Activated CD4-positive, alpha-beta memory T cell treated with anti-CD3 and anti-CD28 coated beads for 36 hours (primary cell): ENCODE measurements at regions not wholly inside any gene's neighbourhood (a gene's known extent, or its start where the extent isn't known, plus 50 kb on each side); places are given as distances from the start of the nearest gene placed in this dataset.

Source experiments
- CTCF ChIA-PET: fragments of 350-600 bp; sonication (Branson Sonifier 250); formaldehyde crosslinking; loops from one replicate; lab custom pipeline; 2021; ENCODE audit warnings: antibody characterized with exemption, inconsistent platforms; lab: Charles Lee
- POLR2A ChIA-PET: fragments of 350-600 bp; sonication (Branson Sonifier 250); formaldehyde crosslinking; loops from one replicate; lab custom pipeline; 2021; ENCODE audit warnings: antibody characterized with exemption; lab: Charles Lee
- DNase-seq: peaks from one replicate; pipeline ENCODE4 v3.0.0-alpha.2; 2020
- H3K27ac Mint-ChIP-seq: one replicate; pipeline ENCODE4 v1.8.0; 2021; ENCODE audit warnings: mixed read lengths
- H3K27me3 Mint-ChIP-seq: one replicate; pipeline ENCODE4 v1.8.0; 2021; ENCODE audit warnings: mixed read lengths
- H3K36me3 Mint-ChIP-seq: one replicate; pipeline ENCODE4 v1.8.0; 2021; ENCODE audit warnings: mixed read lengths
- H3K4me1 Mint-ChIP-seq: one replicate; pipeline ENCODE4 v1.8.0; 2021; ENCODE audit warnings: low read depth, mixed read lengths
- H3K4me3 Mint-ChIP-seq: one replicate; pipeline ENCODE4 v1.8.0; 2021; ENCODE audit warnings: mild to moderate bottlenecking, mixed read lengths
- H3K9me3 Mint-ChIP-seq: one replicate; pipeline ENCODE4 v1.8.0; 2021; ENCODE audit warnings: mixed read lengths
- intact Hi-C: fragments of 100-400 bp; cut with micrococcal nuclease; formaldehyde crosslinking; loops from one replicate; pipeline ENCODE4 v1.15.1; 2023

DNA sequence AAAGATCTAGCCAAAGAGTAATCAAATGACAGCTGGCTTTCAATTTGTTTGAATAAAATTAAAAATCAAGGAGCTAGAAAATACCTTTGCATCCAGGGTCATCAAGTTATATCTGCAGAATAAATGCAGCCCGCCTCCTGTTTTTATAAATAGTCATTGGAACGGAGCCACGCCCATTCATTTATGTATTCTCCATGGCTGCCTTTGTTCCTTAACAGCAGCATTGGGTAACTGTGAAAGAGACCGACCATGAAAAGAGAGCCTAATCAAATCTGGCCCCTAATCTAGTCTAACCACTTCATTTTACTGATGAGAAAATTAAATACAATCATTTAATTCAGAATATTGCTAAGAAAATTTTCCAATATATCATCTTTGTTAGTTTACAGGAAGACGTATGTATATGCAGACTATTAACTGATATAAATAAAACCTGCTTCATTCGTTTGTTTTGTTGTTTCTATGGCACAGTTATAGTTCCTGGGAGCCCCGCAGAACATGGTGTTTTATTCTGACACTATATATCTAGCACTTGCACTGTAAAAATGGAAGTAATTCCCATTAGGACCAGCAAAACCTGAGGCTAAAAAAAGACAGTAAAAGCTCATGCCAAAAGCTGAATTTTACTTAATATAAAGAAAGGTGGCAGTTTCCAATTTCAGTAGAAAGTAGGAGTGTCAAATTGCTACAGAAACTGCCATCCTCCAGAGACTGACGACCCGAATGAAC lies 111.8 kb upstream of the PALMD start:
- no peaks in the 10 kb centered on the region for H3K36me3 Mint-ChIP-seq
- no peak overlapping the region for H3K4me3 Mint-ChIP-seq
- H3K4me1 Mint-ChIP-seq, result no peaks in the 10 kb centered on the region
- intact Hi-C loops, result no loop called here
- POLR2A ChIA-PET, result no interaction called here
- CTCF ChIA-PET, result no interaction called here
- no peak overlapping the region for H3K27ac Mint-ChIP-seq
- DNase-seq, result no peak
- no peaks in the 10 kb centered on the region for H3K27me3 Mint-ChIP-seq
- no peaks in the 10 kb centered on the region for H3K9me3 Mint-ChIP-seq

DNA sequence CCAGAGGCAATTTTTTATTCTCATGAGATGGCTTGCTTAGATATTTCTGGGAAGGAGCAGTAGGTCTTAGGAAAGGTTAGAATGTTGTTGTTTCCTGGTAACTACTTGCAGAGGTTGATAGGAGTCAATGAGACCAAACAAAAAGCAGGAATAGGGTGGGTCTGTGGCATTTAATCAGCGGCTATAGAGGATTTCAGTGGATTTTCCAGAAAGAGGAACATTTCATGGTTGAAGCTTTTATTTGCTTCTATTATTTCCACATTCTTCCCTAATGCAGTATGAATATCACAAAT lies 111.3 kb upstream of the PALMD start:
- intact Hi-C loops, result no loop called here
- POLR2A ChIA-PET, result no interaction called here
- CTCF ChIA-PET, result no interaction called here

DNA sequence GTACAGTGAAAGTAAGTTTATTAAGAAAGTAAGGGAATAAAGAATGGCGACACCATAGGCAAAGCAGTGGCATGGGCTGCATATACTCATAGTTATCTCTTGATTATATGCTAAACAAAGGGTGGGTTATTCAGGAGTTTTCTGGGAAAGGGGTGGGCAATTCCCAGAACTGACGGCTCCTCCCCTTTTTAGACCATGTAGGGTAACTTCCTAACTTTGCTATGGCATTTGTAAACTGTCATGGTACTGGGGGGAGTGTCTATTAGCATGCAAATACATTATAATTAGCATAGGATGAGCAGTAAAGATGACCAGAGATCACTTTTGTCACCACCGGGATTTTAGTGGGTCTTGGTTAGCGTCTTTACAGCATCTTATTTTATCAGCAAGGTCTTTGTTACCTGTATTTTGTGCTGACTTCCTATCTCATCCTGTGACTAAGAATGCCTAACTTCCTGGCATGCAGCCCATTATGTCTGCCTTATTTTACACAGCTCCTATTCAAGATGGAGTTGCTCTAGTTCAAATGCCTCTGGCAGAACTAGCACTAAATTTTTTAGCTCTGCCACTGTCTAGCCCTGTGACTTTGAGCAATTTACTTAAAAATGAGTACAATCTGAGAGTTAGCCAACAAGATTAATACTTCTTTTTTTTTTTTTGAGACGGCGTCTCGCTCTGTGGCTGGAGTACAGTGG lies 110.3 kb upstream of the PALMD start:
- Mint-ChIP-seq H3K27me3 (no peaks in the 10 kb centered on the region), H3K4me3 (no peak overlapping the region), H3K4me1 (no peaks in the 10 kb centered on the region), H3K9me3 (no peaks in the 10 kb centered on the region), H3K27ac (no peak overlapping the region), H3K36me3 (no peaks in the 10 kb centered on the region)
- ChIA-PET CTCF (no interaction called here), POLR2A (no interaction called here)
- intact Hi-C loops, result no loop called here
- DNase-seq, result no peak

More for the DNA sequence above, 111.3 kb upstream of the PALMD start:
- Mint-ChIP-seq H3K4me3 (no peak overlapping the region), H3K27me3 (no peaks in the 10 kb centered on the region), H3K27ac (no peak overlapping the region), H3K4me1 (no peaks in the 10 kb centered on the region), H3K36me3 (no peaks in the 10 kb centered on the region), H3K9me3 (no peaks in the 10 kb centered on the region)
- DNase-seq, result no peak

DNA sequence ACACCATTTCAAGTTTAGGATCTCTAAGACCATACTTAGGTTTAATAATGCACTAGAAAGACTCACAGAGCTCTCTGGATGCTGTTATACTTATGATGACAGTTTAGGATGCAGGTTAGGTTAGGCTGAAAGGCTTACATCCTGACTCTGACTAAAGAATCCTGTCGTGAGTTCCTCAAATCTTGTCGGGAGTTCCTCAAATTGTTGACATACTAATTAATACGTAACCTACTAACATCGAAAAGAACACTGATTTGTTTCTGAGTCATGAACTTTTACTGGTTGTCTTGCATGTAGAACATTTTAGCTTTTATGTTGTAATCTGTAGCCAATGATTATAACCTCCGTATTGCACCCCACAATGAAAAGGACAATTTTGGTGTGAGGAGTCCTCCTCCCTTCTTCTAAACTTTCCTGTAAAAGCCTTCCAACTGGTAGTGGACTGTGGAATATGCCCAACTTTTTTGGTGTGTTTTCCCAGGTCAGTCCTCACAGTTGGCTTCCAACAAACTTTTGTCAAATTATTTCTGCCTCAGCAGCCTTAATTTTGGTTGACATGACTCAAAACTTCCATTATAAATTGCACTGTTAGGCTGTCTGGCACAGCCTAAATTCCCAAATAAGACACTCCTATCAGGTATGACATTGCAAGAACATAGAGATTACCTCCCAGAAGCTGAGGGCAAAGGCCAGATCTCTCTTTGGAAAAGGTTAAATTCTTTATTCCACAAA lies 107.9 kb upstream of the PALMD start:
- Mint-ChIP-seq H3K4me3 (no peak overlapping the region), H3K36me3 (no peaks in the 10 kb centered on the region), H3K4me1 (no peaks in the 10 kb centered on the region), H3K27ac (no peak overlapping the region), H3K27me3 (no peaks in the 10 kb centered on the region), H3K9me3 (no peaks in the 10 kb centered on the region)
- POLR2A ChIA-PET, result interaction anchor here (1.5 kb wide), 1 partner anchor 11 kb away, joined by 3 read pairs; no protein-coding TSS in a partner anchor
- DNase-seq, result no peak
- CTCF ChIA-PET, result interaction anchor here (0.6 kb wide), 1 partner anchor 159 kb away, joined by 3 read pairs; no protein-coding TSS in a partner anchor
- intact Hi-C loops, result no loop called here

DNA sequence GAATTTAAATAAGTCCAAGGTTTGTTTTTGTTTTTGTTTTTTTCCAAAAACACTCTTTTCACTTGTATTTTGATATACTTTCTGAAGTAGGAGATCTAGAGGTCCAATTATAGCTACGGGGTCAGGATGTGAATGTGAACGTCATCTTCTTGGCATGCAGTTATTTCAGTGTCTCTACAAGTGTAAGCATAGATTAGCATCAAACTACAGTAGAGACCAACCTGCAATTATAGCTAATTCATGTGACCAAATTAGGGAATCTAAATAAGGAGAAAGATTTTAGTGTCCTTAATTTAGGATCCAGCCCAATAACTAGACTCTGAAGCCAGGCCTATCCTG lies 107.3 kb upstream of the PALMD start:
- no peaks in the 10 kb centered on the region for H3K36me3 Mint-ChIP-seq
- H3K4me1 Mint-ChIP-seq, result no peaks in the 10 kb centered on the region
- intact Hi-C loops, result no loop called here
- H3K27me3 Mint-ChIP-seq, result no peaks in the 10 kb centered on the region
- H3K9me3 Mint-ChIP-seq, result no peaks in the 10 kb centered on the region
- no peak overlapping the region for H3K27ac Mint-ChIP-seq
- H3K4me3 Mint-ChIP-seq, result no peak overlapping the region
- ChIA-PET CTCF (no interaction called here), POLR2A (interaction anchor here (1.5 kb wide), 1 partner anchor 12 kb away, joined by 3 read pairs; no protein-coding TSS in a partner anchor)
- DNase-seq, result no peak

DNA sequence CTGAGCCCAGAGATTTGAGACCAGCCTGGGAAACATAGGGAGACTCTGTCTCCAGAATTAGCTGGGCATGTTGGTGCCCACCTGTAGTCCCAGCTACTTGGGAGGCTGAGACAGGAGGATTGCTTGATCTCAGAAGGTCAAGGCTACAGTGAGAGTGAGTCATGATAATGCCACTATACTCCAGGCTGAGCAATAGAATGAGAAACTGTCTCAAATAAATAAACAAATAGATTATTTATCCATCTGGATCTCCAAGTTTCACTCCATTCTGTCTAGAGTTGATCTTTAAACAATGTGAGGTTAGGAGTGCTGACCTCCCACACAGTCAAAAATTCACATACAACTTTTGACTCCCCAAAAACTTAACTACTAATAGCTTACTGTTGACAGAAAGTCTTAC lies 106.8 kb upstream of the PALMD start:
- POLR2A ChIA-PET, result interaction anchor here (1.5 kb wide), 1 partner anchor 12 kb away, joined by 3 read pairs; no protein-coding TSS in a partner anchor
- Mint-ChIP-seq H3K27ac (no peak overlapping the region), H3K36me3 (no peaks in the 10 kb centered on the region), H3K4me3 (no peak overlapping the region), H3K9me3 (no peaks in the 10 kb centered on the region), H3K4me1 (no peaks in the 10 kb centered on the region), H3K27me3 (no peaks in the 10 kb centered on the region)
- CTCF ChIA-PET, result no interaction called here
- no peak for DNase-seq
- intact Hi-C loops, result no loop called here

DNA sequence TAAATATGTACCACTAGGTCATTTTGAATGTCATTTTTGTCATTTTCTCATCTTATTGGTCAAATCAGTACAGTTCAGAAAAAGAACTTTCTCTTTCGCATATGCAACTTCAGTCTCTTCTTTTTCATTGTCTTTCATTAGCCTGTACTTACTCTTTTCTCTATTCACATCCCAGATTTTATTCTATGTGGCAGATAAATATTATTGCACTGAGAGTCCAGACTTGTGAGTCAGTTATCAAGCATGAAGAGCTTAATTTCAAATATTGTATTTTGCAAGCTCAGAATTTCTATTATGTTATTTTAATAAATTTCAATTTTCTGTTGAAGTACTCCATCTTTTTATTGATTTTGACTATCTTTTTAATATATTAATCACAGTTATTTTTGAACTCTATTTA lies 105.2 kb upstream of the PALMD start:
- Mint-ChIP-seq H3K27me3 (no peaks in the 10 kb centered on the region), H3K4me3 (no peak overlapping the region), H3K36me3 (no peaks in the 10 kb centered on the region), H3K4me1 (no peaks in the 10 kb centered on the region), H3K9me3 (no peaks in the 10 kb centered on the region), H3K27ac (no peak overlapping the region)
- CTCF ChIA-PET, result no interaction called here
- DNase-seq, result no peak
- POLR2A ChIA-PET, result no interaction called here
- intact Hi-C loops, result no loop called here

DNA sequence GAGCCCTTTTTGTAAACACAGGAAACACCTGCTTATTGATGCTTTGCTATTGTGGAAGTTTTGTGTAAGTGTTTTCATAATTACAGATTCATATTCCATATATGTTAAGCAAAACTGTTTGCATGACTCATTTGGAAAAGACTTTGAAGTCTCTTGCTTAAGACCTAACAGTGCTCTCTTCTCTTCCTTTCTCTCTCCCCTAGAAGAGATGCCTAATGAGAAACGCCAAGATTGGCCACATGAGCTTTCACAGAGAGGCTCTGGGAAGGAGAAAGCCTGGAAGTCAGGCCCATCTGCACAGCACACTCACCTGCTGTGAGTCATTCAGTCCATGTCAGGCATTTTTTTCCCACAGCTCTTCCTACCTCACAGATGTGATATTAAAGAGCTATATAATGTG lies 101.6 kb upstream of the PALMD start:
- Mint-ChIP-seq H3K4me3 (no peak overlapping the region), H3K36me3 (no peaks in the 10 kb centered on the region), H3K27ac (no peak overlapping the region), H3K27me3 (no peaks in the 10 kb centered on the region), H3K4me1 (no peaks in the 10 kb centered on the region), H3K9me3 (no peaks in the 10 kb centered on the region)
- ChIA-PET POLR2A (no interaction called here), CTCF (no interaction called here)
- no peak for DNase-seq
- intact Hi-C loops, result no loop called here

DNA sequence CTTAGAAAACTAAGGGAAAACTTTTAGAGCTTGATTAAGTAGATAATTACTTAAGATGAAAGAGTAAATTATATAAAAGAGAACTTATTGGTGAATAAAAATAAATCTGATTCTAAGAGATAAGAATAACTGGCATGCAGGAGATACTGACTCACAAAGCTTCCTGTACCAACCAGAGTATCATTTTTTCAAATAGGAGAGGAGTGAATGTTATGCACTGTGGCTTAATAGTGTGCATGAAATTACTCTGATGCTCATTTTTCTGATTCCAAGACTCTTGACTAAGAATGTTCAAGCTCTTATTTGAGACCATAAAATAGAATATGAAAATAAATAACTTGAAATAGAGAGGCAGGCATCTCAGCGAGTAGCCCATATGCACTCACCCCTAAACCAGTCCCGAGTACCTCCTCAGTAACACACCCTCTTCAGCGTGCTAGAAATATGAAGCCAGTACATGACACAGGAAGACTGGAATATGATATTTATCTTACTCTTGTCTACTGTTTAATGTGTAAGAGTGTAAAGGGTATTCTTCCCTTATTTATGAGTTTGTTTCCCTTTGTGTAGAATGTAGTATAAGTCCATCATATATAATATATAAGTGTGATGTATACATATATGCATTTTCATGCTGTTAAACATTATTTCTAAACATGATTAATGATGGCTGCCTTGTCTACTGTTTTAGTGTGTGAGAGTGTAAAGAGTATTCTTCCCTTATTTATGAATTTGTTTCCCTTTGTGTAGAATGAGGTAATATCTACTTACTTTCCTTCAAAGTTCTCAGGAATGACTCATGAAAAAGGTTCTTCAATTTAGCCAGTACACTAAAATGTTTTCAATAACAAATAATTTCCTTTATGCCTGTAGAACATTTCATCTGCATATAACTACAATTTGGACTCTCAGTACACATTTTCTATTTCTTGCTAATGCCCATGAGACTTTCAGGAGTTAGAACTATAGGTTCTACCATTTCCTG lies 99.2 kb upstream of the PALMD start:
- Mint-ChIP-seq H3K27ac (no peak overlapping the region), H3K4me1 (no peaks in the 10 kb centered on the region), H3K27me3 (peaks cover 7% of the 10 kb centered on the region), H3K4me3 (no peak overlapping the region), H3K9me3 (no peaks in the 10 kb centered on the region), H3K36me3 (no peaks in the 10 kb centered on the region)
- ChIA-PET CTCF (no interaction called here), POLR2A (interaction anchor here (0.6 kb wide), 2 partner anchors 209 to 1987 kb away, joined by 3 read pairs; no protein-coding TSS in a partner anchor)
- DNase-seq, result no peak
- intact Hi-C loops, result no loop called here

DNA sequence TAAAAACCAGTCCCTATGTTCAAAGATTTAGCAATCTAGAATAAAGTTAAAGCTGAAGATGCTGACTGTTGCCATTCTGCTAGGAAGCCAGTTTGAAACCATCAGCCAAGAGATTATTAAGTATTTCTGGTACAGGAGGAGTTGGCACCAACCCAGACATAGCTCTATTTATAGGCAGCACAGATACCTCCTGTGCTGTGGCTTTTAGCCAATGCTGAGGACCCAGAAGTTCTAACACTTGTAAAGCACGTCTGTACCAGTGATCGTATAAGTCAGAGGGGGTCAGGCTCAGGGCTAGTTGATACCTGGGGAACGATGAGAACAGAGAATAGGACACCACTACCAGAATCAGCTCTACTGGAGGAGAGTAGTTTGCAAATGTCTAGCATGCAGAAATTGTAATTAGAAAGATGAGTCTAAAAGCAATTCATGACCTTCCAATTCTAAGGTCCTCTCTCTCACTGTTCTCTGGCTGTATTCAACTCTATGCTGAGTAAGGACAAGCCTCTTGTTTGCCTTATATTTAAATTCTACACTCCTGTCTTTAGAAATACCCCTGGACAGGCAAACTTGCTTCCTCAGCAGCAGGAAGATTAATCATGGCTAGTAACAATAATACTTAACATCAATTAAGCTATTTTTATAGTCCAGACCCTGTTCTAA lies 96.8 kb upstream of the PALMD start:
- Mint-ChIP-seq H3K36me3 (no peaks in the 10 kb centered on the region), H3K4me3 (no peak overlapping the region), H3K27me3 (peaks cover 7% of the 10 kb centered on the region), H3K27ac (no peak overlapping the region), H3K4me1 (no peaks in the 10 kb centered on the region), H3K9me3 (no peaks in the 10 kb centered on the region)
- intact Hi-C loops, result no loop called here
- DNase-seq, result no peak
- ChIA-PET POLR2A (no interaction called here), CTCF (no interaction called here)

DNA sequence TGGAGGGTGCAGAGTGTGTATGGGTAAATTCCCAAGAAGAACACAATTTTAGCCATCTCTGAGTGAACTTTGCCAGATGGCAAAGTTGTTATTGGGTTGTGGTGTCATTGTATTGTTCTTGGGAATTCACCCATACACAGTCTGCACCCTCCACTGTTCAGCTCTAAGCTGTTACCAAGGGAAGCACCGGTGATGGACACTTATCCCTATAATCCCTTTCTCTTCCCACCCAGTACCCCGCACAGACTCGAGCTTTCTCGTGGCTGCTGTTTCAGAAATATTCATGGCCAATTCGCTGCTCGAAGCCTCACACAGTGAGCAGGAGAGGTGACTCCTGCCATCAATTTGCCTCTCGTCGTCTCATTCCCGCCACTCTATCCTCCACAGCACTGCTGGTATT lies 95.7 kb upstream of the PALMD start:
- intact Hi-C loops, result no loop called here
- ChIA-PET CTCF (no interaction called here), POLR2A (no interaction called here)
- Mint-ChIP-seq H3K4me1 (no peaks in the 10 kb centered on the region), H3K36me3 (no peaks in the 10 kb centered on the region), H3K4me3 (no peak overlapping the region), H3K27ac (no peak overlapping the region), H3K9me3 (no peaks in the 10 kb centered on the region), H3K27me3 (peaks cover 7% of the 10 kb centered on the region)
- no peak for DNase-seq
